ENCODE measurements at regions not wholly inside any gene's neighbourhood (a gene's known extent, or its start where the extent isn't known, plus 50 kb on each side); places are given as distances from the start of the nearest gene placed in this dataset.

DNA sequence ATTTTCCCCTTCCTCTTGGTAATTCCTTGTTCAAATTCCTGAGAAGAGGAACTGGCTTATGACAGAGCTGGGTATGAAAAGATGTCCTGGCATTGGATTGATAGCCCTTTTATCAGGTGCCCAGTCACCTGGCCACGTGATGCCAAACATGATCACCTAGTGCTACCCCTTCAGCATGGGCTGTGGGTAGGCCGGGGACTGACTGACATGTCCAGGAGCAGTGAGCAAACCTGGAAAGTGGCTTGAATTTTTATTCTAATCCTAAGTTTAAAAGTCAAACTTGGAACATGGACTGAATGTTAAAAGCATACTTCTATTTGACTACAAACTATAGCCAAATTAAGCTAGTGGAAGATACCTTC, 99.7 kb upstream of the CXCL13 start:
- Histone ChIP-seq H3K9ac (ENCODE audit: low read depth in 1 of 2, low read length in 2 of 2) (no peak overlapping the region), H3K36me3 (ENCODE audit: control insufficient read depth in 4 of 4, insufficient read depth in 3 of 4, low read depth in 1 of 4, low read length in 3 of 4) (no peaks in the 10 kb centered on the region), H3K4me3 (ENCODE audit: low read depth in 1 of 3, low read length in 3 of 3) (no peak overlapping the region), H3K9me3 (ENCODE audit: control insufficient read depth in 4 of 4, low read length in 3 of 4) (no peaks in the 10 kb centered on the region), H3K27me3 (ENCODE audit: control insufficient read depth in 4 of 4, insufficient read depth in 4 of 4, low read length in 3 of 4) (no peaks in the 10 kb centered on the region), H3K27ac (ENCODE audit: low read depth in 1 of 2, low read length in 2 of 2) (no peak overlapping the region), H3K4me1 (ENCODE audit: control insufficient read depth in 4 of 4, insufficient read depth in 4 of 4, low read length in 3 of 4) (no peaks in the 10 kb centered on the region)
- DNase-seq (ENCODE audit: low spot score), result no peak
- TF ChIP-seq GABPA (IDR thresholded peaks at IDR 0.05 in 1 of 2, conservative IDR thresholded peaks at IDR 0.05 in 1 of 2) (no peak), SP1 (IDR thresholded peaks at IDR 0.05) (no peak), FOXA1 (IDR thresholded peaks at IDR 0.05) (no peak), HNF4A (conservative IDR thresholded peaks at IDR 0.05) (no peak), JUND (IDR thresholded peaks at IDR 0.05) (no peak), RAD21 (IDR thresholded peaks at IDR 0.05) (no peak), RXRA (IDR thresholded peaks at IDR 0.05) (no peak)
- TF ChIP-seq, protein P1, sequence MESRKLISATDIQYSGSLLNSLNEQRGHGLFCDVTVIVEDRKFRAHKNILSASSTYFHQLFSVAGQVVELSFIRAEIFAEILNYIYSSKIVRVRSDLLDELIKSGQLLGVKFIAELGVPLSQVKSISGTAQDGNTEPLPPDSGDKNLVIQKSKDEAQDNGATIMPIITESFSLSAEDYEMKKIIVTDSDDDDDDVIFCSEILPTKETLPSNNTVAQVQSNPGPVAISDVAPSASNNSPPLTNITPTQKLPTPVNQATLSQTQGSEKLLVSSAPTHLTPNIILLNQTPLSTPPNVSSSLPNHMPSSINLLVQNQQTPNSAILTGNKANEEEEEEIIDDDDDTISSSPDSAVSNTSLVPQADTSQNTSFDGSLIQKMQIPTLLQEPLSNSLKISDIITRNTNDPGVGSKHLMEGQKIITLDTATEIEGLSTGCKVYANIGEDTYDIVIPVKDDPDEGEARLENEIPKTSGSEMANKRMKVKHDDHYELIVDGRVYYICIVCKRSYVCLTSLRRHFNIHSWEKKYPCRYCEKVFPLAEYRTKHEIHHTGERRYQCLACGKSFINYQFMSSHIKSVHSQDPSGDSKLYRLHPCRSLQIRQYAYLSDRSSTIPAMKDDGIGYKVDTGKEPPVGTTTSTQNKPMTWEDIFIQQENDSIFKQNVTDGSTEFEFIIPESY (IDR thresholded peaks at IDR 0.05), result no peak
- TF ChIP-seq, protein P2, sequence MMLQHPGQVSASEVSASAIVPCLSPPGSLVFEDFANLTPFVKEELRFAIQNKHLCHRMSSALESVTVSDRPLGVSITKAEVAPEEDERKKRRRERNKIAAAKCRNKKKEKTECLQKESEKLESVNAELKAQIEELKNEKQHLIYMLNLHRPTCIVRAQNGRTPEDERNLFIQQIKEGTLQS (IDR thresholded peaks at IDR 0.05), result no peak
- WGBS, result 93% methylated on average over 2 of the region's 2 CpGs

DNA sequence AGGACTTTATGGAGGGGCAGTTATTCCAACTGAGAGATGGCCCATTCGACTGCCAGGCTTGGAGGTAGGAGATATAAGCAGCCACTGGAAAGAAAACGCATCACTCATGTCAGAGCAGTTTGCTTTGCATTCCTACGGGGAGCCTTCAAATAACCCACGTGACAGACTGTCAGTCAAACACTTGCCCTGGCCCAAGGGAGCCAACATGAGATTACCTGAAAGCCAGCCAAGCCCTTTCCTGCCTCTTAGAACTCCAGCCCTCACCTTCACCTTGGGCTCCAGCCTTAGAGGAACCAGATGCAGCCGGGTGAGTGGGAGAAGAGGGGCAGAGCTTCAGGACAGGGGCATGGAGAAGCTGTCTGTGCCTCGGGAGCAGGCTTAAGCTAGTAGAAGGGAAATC, 95.3 kb upstream of the CXCL13 start:
- no peaks in the 10 kb centered on the region for H3K9me3 ChIP-seq (ENCODE audit: control insufficient read depth in 4 of 4, low read length in 3 of 4)
- H3K4me1 ChIP-seq (ENCODE audit: control insufficient read depth in 4 of 4, insufficient read depth in 4 of 4, low read length in 3 of 4), result no peaks in the 10 kb centered on the region
- H3K9ac ChIP-seq (ENCODE audit: low read depth in 1 of 2, low read length in 2 of 2), result no peak overlapping the region
- TF ChIP-seq HNF4G (IDR thresholded peaks at IDR 0.05), result no peak
- no peak for TF ChIP-seq EGR1 (IDR thresholded peaks at IDR 0.05; ENCODE audit: low read depth in 2 of 2)
- TF ChIP-seq RXRA (IDR thresholded peaks at IDR 0.05), result no peak
- TF ChIP-seq, protein P3, sequence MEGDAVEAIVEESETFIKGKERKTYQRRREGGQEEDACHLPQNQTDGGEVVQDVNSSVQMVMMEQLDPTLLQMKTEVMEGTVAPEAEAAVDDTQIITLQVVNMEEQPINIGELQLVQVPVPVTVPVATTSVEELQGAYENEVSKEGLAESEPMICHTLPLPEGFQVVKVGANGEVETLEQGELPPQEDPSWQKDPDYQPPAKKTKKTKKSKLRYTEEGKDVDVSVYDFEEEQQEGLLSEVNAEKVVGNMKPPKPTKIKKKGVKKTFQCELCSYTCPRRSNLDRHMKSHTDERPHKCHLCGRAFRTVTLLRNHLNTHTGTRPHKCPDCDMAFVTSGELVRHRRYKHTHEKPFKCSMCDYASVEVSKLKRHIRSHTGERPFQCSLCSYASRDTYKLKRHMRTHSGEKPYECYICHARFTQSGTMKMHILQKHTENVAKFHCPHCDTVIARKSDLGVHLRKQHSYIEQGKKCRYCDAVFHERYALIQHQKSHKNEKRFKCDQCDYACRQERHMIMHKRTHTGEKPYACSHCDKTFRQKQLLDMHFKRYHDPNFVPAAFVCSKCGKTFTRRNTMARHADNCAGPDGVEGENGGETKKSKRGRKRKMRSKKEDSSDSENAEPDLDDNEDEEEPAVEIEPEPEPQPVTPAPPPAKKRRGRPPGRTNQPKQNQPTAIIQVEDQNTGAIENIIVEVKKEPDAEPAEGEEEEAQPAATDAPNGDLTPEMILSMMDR (IDR thresholded peaks at IDR 0.05; ENCODE audit: low read depth, low read length, missing input control), result no peak
- TF ChIP-seq FOXA2 (IDR thresholded peaks at IDR 0.05), result no peak
- TF ChIP-seq HNF4A (conservative IDR thresholded peaks at IDR 0.05), result no peak
- TF ChIP-seq GABPA (IDR thresholded peaks at IDR 0.05 in 1 of 2, conservative IDR thresholded peaks at IDR 0.05 in 1 of 2), result no peak
- TF ChIP-seq, protein P4, sequence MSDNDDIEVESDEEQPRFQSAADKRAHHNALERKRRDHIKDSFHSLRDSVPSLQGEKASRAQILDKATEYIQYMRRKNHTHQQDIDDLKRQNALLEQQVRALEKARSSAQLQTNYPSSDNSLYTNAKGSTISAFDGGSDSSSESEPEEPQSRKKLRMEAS (IDR thresholded peaks at IDR 0.05), result no peak
- TF ChIP-seq SP1 (IDR thresholded peaks at IDR 0.05), result no peak
- TF ChIP-seq FOXA1 (IDR thresholded peaks at IDR 0.05), result no peak
- TF ChIP-seq, protein P5, sequence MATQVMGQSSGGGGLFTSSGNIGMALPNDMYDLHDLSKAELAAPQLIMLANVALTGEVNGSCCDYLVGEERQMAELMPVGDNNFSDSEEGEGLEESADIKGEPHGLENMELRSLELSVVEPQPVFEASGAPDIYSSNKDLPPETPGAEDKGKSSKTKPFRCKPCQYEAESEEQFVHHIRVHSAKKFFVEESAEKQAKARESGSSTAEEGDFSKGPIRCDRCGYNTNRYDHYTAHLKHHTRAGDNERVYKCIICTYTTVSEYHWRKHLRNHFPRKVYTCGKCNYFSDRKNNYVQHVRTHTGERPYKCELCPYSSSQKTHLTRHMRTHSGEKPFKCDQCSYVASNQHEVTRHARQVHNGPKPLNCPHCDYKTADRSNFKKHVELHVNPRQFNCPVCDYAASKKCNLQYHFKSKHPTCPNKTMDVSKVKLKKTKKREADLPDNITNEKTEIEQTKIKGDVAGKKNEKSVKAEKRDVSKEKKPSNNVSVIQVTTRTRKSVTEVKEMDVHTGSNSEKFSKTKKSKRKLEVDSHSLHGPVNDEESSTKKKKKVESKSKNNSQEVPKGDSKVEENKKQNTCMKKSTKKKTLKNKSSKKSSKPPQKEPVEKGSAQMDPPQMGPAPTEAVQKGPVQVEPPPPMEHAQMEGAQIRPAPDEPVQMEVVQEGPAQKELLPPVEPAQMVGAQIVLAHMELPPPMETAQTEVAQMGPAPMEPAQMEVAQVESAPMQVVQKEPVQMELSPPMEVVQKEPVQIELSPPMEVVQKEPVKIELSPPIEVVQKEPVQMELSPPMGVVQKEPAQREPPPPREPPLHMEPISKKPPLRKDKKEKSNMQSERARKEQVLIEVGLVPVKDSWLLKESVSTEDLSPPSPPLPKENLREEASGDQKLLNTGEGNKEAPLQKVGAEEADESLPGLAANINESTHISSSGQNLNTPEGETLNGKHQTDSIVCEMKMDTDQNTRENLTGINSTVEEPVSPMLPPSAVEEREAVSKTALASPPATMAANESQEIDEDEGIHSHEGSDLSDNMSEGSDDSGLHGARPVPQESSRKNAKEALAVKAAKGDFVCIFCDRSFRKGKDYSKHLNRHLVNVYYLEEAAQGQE (IDR thresholded peaks at IDR 0.05), result no peak
- no peak for TF ChIP-seq NR2F2 (IDR thresholded peaks at IDR 0.05)
- TF ChIP-seq, protein P2 (IDR thresholded peaks at IDR 0.05), result no peak
- no peak for TF ChIP-seq YY1 (IDR thresholded peaks at IDR 0.05)
- no peak for TF ChIP-seq TAF1 (conservative IDR thresholded peaks at IDR 0.05)
- TF ChIP-seq RAD21 (IDR thresholded peaks at IDR 0.05), result no peak
- TF ChIP-seq JUND (IDR thresholded peaks at IDR 0.05), result no peak
- H3K4me3 ChIP-seq (ENCODE audit: low read depth in 1 of 3, low read length in 3 of 3), result no peak overlapping the region
- no peaks in the 10 kb centered on the region for H3K36me3 ChIP-seq (ENCODE audit: control insufficient read depth in 4 of 4, insufficient read depth in 3 of 4, low read depth in 1 of 4, low read length in 3 of 4)
- 73% methylated on average over 6 of the region's 6 CpGs for WGBS
- DNase-seq (ENCODE audit: low spot score), result no peak
- H3K27ac ChIP-seq (ENCODE audit: low read depth in 1 of 2, low read length in 2 of 2), result no peak overlapping the region
- H3K27me3 ChIP-seq (ENCODE audit: control insufficient read depth in 4 of 4, insufficient read depth in 4 of 4, low read length in 3 of 4), result no peaks in the 10 kb centered on the region
